OCI-LY7 (cell line): ENCODE measurements at regions not wholly inside any gene's neighbourhood (a gene's known extent, or its start where the extent isn't known, plus 50 kb on each side); places are given as distances from the start of the nearest gene placed in this dataset.
"Not testable (repeated sequence)": the region's sequence is repeated elsewhere in the genome, so short reads cannot be mapped to it uniquely, and the experiment has no call there.

Experiments
- EZH2phosphoT487 ChIP-seq: fragments of 200-600 bp; sonication (generic); IDR thresholded peaks from 2 replicates; pipeline ENCODE4 v1.6.1; 2018; ENCODE audit warnings: low read depth, borderline replicate concordance, mild to moderate bottlenecking, mixed run types, antibody characterized with exemption, low read length, moderate library complexity, mixed read lengths
- TF ChIP-seq, protein P1 (sequence below): fragments of 200-600 bp; sonication (generic); conservative IDR thresholded peaks from 2 replicates; pipeline ENCODE4 v1.5.1; 2014; ENCODE audit warnings: mild to moderate bottlenecking, antibody characterized with exemption, low read length, moderate library complexity, mixed read lengths

DNA sequence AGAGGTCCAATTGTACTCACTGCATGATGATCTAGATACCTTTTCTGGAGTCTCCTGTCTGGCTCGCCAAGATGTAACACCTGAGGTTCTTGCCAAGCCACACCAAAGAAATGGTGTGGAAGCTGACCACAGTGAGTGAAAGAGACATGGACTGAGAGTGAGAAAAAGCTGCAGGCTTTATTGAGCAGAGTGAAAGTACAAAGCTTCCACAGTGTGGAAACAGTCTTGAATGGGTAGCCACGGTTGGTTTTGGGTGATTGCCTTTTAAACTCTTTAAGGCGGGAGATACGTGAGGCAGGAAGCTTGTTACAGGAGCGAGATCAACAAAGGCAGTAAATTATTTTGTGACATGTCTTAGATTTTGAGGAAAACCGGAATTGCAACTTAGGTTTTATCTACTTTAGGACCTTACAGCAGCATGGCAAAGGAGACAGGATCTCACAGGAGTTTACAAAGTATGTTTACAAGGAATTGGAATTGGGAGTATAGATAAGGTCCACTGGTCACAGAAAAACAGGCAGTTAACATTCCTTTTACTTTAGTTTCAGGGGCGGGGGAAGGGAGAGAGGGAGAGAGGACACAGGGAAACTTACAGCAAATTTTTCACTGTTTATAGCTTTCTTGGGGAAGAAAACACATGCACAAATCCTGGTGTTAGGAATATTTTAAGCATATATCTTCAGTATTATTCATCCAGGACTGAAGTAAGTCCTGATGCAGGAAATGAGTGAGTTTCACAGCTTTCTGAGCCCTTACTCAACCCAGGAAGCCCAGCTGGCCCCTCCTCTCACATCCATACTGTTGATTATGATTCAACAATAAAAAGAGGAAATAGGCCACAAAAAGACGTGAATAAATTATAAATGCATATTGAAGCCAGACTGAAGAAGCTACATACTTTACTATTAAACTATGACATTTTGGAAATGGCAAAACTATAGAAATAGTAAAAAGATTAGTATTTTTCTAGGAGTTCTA, 257.6 kb upstream of the MBL2 start:
- TF ChIP-seq, protein P1, sequence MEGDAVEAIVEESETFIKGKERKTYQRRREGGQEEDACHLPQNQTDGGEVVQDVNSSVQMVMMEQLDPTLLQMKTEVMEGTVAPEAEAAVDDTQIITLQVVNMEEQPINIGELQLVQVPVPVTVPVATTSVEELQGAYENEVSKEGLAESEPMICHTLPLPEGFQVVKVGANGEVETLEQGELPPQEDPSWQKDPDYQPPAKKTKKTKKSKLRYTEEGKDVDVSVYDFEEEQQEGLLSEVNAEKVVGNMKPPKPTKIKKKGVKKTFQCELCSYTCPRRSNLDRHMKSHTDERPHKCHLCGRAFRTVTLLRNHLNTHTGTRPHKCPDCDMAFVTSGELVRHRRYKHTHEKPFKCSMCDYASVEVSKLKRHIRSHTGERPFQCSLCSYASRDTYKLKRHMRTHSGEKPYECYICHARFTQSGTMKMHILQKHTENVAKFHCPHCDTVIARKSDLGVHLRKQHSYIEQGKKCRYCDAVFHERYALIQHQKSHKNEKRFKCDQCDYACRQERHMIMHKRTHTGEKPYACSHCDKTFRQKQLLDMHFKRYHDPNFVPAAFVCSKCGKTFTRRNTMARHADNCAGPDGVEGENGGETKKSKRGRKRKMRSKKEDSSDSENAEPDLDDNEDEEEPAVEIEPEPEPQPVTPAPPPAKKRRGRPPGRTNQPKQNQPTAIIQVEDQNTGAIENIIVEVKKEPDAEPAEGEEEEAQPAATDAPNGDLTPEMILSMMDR = not testable (repeated sequence)
- not testable (repeated sequence) for TF ChIP-seq EZH2phosphoT487
